CD8-positive, alpha-beta memory T cell (primary cell): ENCODE measurements at regions not wholly inside any gene's neighbourhood (a gene's known extent, or its start where the extent isn't known, plus 50 kb on each side); places are given as distances from the start of the nearest gene placed in this dataset.

Source experiments
- CTCF ChIA-PET: fragments of 350-600 bp; sonication (Branson Sonifier 250); formaldehyde crosslinking; loops from one replicate; lab custom pipeline; 2021; ENCODE audit warnings: antibody characterized with exemption; lab: Charles Lee
- POLR2A ChIA-PET: fragments of 350-600 bp; sonication (Branson Sonifier 250); formaldehyde crosslinking; loops from one replicate; lab custom pipeline; 2021; ENCODE audit warnings: antibody characterized with exemption; lab: Charles Lee
- DNase-seq, 5 donors: peaks; one replicate each; pipeline versions ENCODE4 v3.0.0 to v3.0.0-alpha.2; 2020 to 2022; ENCODE audit warnings: mixed read lengths in 1 of 5
- H3K27ac ChIP-seq: one replicate; pipeline ENCODE4 v1.7.0; 2013; ENCODE audit warnings: low read depth, mild to moderate bottlenecking, low read length, moderate library complexity
- H3K27me3 ChIP-seq: 2 replicates; pipeline ENCODE4 v1.7.0; 2013; ENCODE audit warnings: low read length, mild to moderate bottlenecking; ENCODE audit not compliant: insufficient read depth, poor library complexity, severe bottlenecking
- H3K36me3 ChIP-seq: 2 replicates; pipeline ENCODE4 v1.7.0; 2013; ENCODE audit warnings: mild to moderate bottlenecking, low read length, moderate library complexity; ENCODE audit not compliant: insufficient read depth
- H3K4me1 ChIP-seq: 2 replicates; pipeline ENCODE4 v1.7.0; 2013; ENCODE audit warnings: mild to moderate bottlenecking, low read length, moderate library complexity; ENCODE audit not compliant: insufficient read depth
- H3K4me3 ChIP-seq: 2 replicates; pipeline ENCODE4 v1.7.0; 2013; ENCODE audit warnings: mild to moderate bottlenecking, low read length
- H3K9me3 ChIP-seq: 2 replicates; pipeline ENCODE4 v1.7.0; 2013; ENCODE audit warnings: mild to moderate bottlenecking, low read length
- H3K27ac Mint-ChIP-seq, 8 donors: one replicate each; pipeline ENCODE4 v1.8.0; 2020 to 2021; ENCODE audit warnings: mixed read lengths in 8 of 8, mild to moderate bottlenecking in 6 of 8, inconsistent platforms in 3 of 8, moderate library complexity in 3 of 8
- H3K27me3 Mint-ChIP-seq, 2 donors: one replicate each; pipeline ENCODE4 v1.8.0; 2020 to 2021; ENCODE audit warnings: mixed read lengths in 2 of 2, mild to moderate bottlenecking in 1 of 2, moderate library complexity in 1 of 2
- H3K36me3 Mint-ChIP-seq, 3 donors: one replicate each; pipeline ENCODE4 v1.8.0; 2020 to 2021; ENCODE audit warnings: mixed read lengths in 3 of 3, inconsistent platforms in 1 of 3, mild to moderate bottlenecking in 1 of 3
- H3K4me1 Mint-ChIP-seq, 3 donors: one replicate each; pipeline ENCODE4 v1.8.0; 2020 to 2021; ENCODE audit warnings: mixed read lengths in 3 of 3, inconsistent platforms in 1 of 3, mild to moderate bottlenecking in 1 of 3
- H3K4me3 Mint-ChIP-seq, 7 donors: one replicate each; pipeline ENCODE4 v1.8.0; 2020 to 2021; ENCODE audit warnings: mixed read lengths in 7 of 7, mild to moderate bottlenecking in 6 of 7, moderate library complexity in 4 of 7, inconsistent platforms in 2 of 7
- H3K9me3 Mint-ChIP-seq, 5 donors: one replicate each; pipeline ENCODE4 v1.8.0; 2020 to 2022; ENCODE audit warnings: mixed read lengths in 5 of 5, mild to moderate bottlenecking in 3 of 5, moderate library complexity in 2 of 5, inconsistent platforms in 1 of 5

DNA sequence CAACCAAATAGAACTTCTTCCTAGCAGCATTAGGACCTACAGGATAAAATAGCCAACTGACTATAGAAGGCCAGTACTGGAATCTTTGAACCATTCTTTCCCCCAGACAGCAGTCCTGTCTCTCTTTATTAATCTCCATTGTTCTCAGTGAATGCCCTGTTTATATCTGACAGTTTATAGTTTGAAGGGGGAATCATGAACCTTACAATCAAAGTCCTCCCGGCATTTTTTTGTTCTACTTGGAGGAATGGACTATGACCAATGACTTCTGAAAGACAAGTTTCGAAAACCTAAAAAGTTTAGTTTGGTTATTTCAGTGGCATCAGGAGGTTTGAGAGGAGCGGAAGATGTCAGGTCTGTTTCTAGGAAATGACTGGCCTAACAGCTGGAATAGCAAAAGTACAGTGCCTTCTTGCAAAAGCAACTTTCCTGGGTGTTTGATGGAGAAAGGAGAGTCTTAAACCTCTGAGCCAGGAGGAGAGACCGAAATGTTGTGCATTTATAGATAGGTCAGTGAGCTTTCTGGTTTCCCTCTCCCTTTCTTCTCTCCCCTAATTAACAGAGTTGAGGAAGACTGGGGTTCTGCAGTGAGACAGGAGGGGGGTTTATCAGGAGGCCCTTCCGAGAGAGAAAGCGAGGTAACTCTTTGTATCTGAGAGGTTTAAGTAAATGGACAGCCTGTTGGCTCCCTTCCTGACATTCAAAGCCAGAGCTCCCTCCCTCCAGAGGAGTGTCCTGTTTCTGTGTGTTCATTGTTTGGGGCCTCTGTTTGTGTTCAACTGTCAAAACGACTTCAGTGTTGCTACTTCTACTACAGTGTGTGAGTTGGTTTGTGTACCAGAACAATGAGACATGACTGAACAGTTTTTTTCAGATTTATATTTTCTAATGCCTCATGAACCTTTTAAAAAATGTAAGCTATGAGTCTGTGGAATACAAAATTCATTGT, 383.0 kb upstream of the RARB start:
- Histone ChIP-seq H3K4me1 (no peaks in the 10 kb centered on the region), H3K36me3 (no peaks in the 10 kb centered on the region), H3K4me3 (no peak overlapping the region), H3K27me3 (no peaks in the 10 kb centered on the region), H3K9me3 (no peaks in the 10 kb centered on the region), H3K27ac (no peak overlapping the region)
- POLR2A ChIA-PET: no interaction called here
- H3K4me3 Mint-ChIP-seq: no peak overlapping the region
- H3K36me3 Mint-ChIP-seq: no peaks in the 10 kb centered on the region
- H3K4me1 Mint-ChIP-seq: no peaks in the 10 kb centered on the region
- DNase-seq: no peak
- peaks cover 0 to 5% (median 4%) of the 10 kb centered on the region in 5 donors for H3K9me3 Mint-ChIP-seq
- CTCF ChIA-PET: no interaction called here
- H3K27me3 Mint-ChIP-seq: no peaks in the 10 kb centered on the region
- no peak overlapping the region for H3K27ac Mint-ChIP-seq

GRCh38 chr3:25046911-25047771, 380.9 kb upstream of the RARB start:
- no peak for DNase-seq
- Histone ChIP-seq H3K36me3 (no peaks in the 10 kb centered on the region), H3K27me3 (no peaks in the 10 kb centered on the region), H3K27ac (no peak overlapping the region), H3K4me3 (no peak overlapping the region), H3K4me1 (no peaks in the 10 kb centered on the region), H3K9me3 (no peaks in the 10 kb centered on the region)
- no peak overlapping the region for H3K4me3 Mint-ChIP-seq
- H3K9me3 Mint-ChIP-seq: peaks cover 0 to 9% (median 2%) of the 10 kb centered on the region in 5 donors
- H3K27ac Mint-ChIP-seq: no peak overlapping the region
- no peaks in the 10 kb centered on the region for H3K27me3 Mint-ChIP-seq
- CTCF ChIA-PET: no interaction called here
- H3K36me3 Mint-ChIP-seq: no peaks in the 10 kb centered on the region
- POLR2A ChIA-PET: no interaction called here
- H3K4me1 Mint-ChIP-seq: no peaks in the 10 kb centered on the region

- ChIA-PET POLR2A (no interaction called here), CTCF (interaction anchor here (1.5 kb wide), 1 partner anchor 16 kb away, joined by 3 read pairs; no protein-coding TSS in a partner anchor)
- Mint-ChIP-seq H3K4me1 (no peaks in the 10 kb centered on the region), H3K27ac (no peak overlapping the region), H3K4me3 (no peak overlapping the region), H3K36me3 (no peaks in the 10 kb centered on the region), H3K9me3 (peaks cover 0 to 9% (median 2%) of the 10 kb centered on the region in 5 donors), H3K27me3 (no peaks in the 10 kb centered on the region)
- DNase-seq: no peak
- H3K9me3 ChIP-seq: no peaks in the 10 kb centered on the region
- H3K4me1 ChIP-seq: no peaks in the 10 kb centered on the region
- H3K27me3 ChIP-seq: no peaks in the 10 kb centered on the region
- no peak overlapping the region for H3K4me3 ChIP-seq
- H3K36me3 ChIP-seq: no peaks in the 10 kb centered on the region
- no peak overlapping the region for H3K27ac ChIP-seq
These were observed 378.8 kb upstream of the RARB start for GRCh38 chr3:25049304-25049703.

DNA sequence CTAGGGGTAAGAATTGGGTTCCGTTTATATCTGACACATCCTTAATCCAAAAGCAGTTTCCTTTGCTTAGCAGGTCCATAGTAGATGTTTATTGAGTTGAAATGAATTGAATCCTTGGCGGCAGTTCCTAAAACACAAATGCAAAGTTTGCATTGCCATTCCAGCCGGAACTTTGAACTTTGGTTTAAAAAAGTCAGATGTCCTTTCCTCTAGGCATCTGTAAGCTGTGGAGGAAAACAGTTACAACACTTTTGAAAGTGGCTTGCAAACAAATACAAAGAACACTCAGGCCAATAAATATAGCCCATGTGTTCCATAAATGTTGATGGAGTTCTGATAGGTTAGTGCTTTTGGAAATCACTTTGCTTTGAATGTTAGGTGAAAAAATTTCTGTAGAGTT, 374.7 kb upstream of the RARB start:
- no peak overlapping the region for H3K27ac ChIP-seq
- H3K4me3 ChIP-seq: no peak overlapping the region
- Mint-ChIP-seq H3K9me3 (peaks cover 0 to 9% (median 0%) of the 10 kb centered on the region in 5 donors), H3K27ac (no peak overlapping the region), H3K27me3 (no peaks in the 10 kb centered on the region), H3K36me3 (no peaks in the 10 kb centered on the region), H3K4me1 (no peaks in the 10 kb centered on the region), H3K4me3 (no peak overlapping the region)
- POLR2A ChIA-PET: no interaction called here
- H3K9me3 ChIP-seq: no peaks in the 10 kb centered on the region
- no peaks in the 10 kb centered on the region for H3K27me3 ChIP-seq
- no peaks in the 10 kb centered on the region for H3K4me1 ChIP-seq
- CTCF ChIA-PET: no interaction called here
- DNase-seq: no peak
- H3K36me3 ChIP-seq: no peaks in the 10 kb centered on the region

DNA sequence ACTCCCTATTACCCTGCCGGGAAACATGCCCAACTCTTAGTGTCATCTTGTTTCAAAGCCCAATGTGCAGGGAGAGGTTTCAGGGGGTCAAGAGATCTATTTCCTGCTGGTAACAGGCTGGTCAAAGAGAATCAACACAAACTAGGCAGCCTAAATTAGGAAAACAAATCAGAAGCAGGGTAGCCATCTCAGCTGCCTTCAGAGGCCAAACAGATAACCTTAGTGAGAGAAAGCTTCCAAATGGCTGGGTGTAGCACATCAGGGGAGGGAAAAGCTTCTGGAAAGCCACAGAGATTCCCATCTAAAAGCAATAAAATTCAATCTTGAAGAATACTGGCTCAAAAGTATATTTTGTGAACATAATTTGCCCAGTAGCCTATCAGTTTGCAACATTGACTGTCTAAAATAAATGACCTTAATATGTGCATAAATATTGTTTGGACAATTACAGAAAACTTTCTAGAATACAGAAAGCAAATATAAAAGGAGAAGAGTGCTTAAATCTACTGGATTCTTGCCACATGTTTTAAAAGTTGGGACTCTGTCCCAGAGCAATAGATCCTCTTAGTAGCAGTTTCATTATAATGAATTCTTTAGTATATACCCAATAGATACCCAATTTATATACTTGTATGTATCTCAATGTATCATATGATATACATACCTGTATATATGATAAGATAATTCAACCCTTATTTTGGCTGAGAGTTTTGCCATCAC, 371.9 kb upstream of the RARB start:
- Histone ChIP-seq H3K4me3 (no peak overlapping the region), H3K27me3 (no peaks in the 10 kb centered on the region), H3K4me1 (no peaks in the 10 kb centered on the region), H3K9me3 (no peaks in the 10 kb centered on the region), H3K27ac (no peak overlapping the region), H3K36me3 (no peaks in the 10 kb centered on the region)
- Mint-ChIP-seq H3K27ac (no peak overlapping the region), H3K36me3 (no peaks in the 10 kb centered on the region), H3K4me1 (no peaks in the 10 kb centered on the region), H3K27me3 (no peaks in the 10 kb centered on the region), H3K9me3 (peaks cover 0 to 5% (median 0%) of the 10 kb centered on the region in 5 donors), H3K4me3 (no peak overlapping the region)
- POLR2A ChIA-PET: no interaction called here
- CTCF ChIA-PET: no interaction called here
- no peak for DNase-seq

DNA sequence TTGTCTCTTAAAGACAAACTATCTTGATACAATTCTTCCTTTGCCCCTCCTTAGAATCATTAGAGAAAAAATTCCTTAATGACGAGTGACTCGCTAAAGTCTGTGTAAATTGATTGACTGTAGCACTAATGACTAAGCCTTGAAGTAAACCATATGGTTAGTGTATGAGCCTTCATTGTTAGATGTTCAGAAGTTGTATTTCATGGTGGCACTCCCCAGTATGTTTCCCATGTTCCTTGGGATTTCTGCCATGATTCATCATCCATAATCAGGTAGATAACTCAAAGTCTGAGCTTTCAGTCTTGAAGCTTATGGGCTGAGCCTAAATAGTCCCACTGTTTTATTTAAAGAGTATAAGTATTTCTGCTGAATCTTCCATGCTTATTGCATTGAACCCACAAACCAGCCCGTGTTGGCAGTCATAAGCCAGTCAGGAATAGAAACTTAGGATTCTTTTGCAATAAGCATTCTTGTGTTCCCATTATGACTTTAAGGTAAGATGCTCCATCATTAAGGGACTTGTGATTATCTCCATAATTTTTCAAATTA, 371.2 kb upstream of the RARB start:
- CTCF ChIA-PET: no interaction called here
- no peaks in the 10 kb centered on the region for H3K27me3 ChIP-seq

DNA sequence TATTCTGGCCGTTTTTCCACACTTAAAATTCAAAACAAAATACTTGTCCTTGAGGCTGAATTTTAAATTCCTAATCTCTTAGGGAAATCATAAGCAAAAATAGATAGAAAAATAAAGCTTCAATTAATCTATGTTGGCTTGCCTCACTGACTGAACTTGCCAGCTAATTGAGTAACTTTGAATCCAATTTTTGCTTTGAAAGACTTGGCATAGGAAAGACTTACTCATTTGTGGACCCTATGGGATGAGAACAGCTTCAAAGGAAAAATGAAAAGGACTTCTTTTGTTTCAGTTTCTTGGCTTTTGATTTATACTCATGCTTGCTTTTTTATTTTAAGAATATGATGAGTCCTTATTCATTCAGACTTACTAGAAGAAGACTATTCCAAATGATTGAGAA, 370.7 kb upstream of the RARB start:
- no peaks in the 10 kb centered on the region for H3K9me3 ChIP-seq
- CTCF ChIA-PET: no interaction called here
- H3K27ac ChIP-seq: no peak overlapping the region
- Mint-ChIP-seq H3K27me3 (no peaks in the 10 kb centered on the region), H3K27ac (no peak overlapping the region), H3K4me3 (no peak overlapping the region), H3K36me3 (no peaks in the 10 kb centered on the region), H3K4me1 (no peaks in the 10 kb centered on the region), H3K9me3 (peaks cover 0 to 5% (median 0%) of the 10 kb centered on the region in 5 donors)
- no peaks in the 10 kb centered on the region for H3K4me1 ChIP-seq
- H3K36me3 ChIP-seq: no peaks in the 10 kb centered on the region
- H3K4me3 ChIP-seq: no peak overlapping the region
- H3K27me3 ChIP-seq: no peaks in the 10 kb centered on the region
- DNase-seq: no peak
- POLR2A ChIA-PET: no interaction called here

More for the DNA sequence above, 371.2 kb upstream of the RARB start:
- Histone ChIP-seq H3K4me3 (no peak overlapping the region), H3K27ac (no peak overlapping the region), H3K9me3 (no peaks in the 10 kb centered on the region), H3K4me1 (no peaks in the 10 kb centered on the region), H3K36me3 (no peaks in the 10 kb centered on the region)
- Mint-ChIP-seq H3K4me3 (no peak overlapping the region), H3K27ac (no peak overlapping the region), H3K27me3 (no peaks in the 10 kb centered on the region), H3K4me1 (no peaks in the 10 kb centered on the region), H3K9me3 (peaks cover 0 to 5% (median 0%) of the 10 kb centered on the region in 5 donors), H3K36me3 (no peaks in the 10 kb centered on the region)
- no peak for DNase-seq
- POLR2A ChIA-PET: no interaction called here
